ENCODE measurements at regions not wholly inside any gene's neighbourhood (a gene's known extent, or its start where the extent isn't known, plus 50 kb on each side); places are given as distances from the start of the nearest gene placed in this dataset.
"Not testable (repeated sequence)": the region's sequence is repeated elsewhere in the genome, so short reads cannot be mapped to it uniquely, and the experiment has no call there.

- intact Hi-C loops (cut with micrococcal nuclease; ENCODE audit: unreplicated experiment) = loop anchor here (10.0 kb wide), 1 partner anchor 137 kb away; no protein-coding TSS in a partner anchor
- BruUV-seq (replicated peaks) = no TSS peak
- H3K9me3 Mint-ChIP-seq (ENCODE audit: low read depth, unreplicated experiment) = no peaks in the 10 kb centered on the region
- DNase-seq = no peak
- no peaks in the 10 kb centered on the region for H3K27me3 Mint-ChIP-seq (ENCODE audit: unreplicated experiment)
- peaks cover 6% of the 10 kb centered on the region for H3K36me3 Mint-ChIP-seq (ENCODE audit: insufficient read depth, unreplicated experiment)
- H3K4me1 Mint-ChIP-seq (ENCODE audit: low read depth, unreplicated experiment) = peaks cover 42% of the 10 kb centered on the region
- no peak for TF ChIP-seq CTCF (IDR thresholded peaks at IDR 0.05; ENCODE audit: unreplicated experiment)
- H3K27ac Mint-ChIP-seq (ENCODE audit: unreplicated experiment) = no peak overlapping the region
- no peak overlapping the region for H3K4me3 Mint-ChIP-seq (ENCODE audit: low read depth, unreplicated experiment)
- CTCF ChIA-PET = interaction anchor here (0.7 to 1.1 kb wide), 3 partner anchors 23 to 385 kb away, joined by 3 to 13 read pairs (median 5); partner anchors contain the start of gene CYP1B1
Measured at GRCh38 chr2:38461470-38461869, 84.4 kb upstream of the ATL2 start.

GRCh38 chr2:38460313-38460712, 83.2 kb upstream of the ATL2 start:
- H3K36me3 Mint-ChIP-seq (ENCODE audit: insufficient read depth, unreplicated experiment) = peaks cover 6% of the 10 kb centered on the region
- intact Hi-C loops (cut with micrococcal nuclease; ENCODE audit: unreplicated experiment) = loop anchor here (10.0 kb wide), 1 partner anchor 136 kb away; no protein-coding TSS in a partner anchor
- BruUV-seq (replicated peaks) = no TSS peak
- CTCF ChIA-PET = no interaction called here
- no peak for DNase-seq
- H3K27ac Mint-ChIP-seq (ENCODE audit: unreplicated experiment) = peak overlapping the region; percentile 62
- no peaks in the 10 kb centered on the region for H3K27me3 Mint-ChIP-seq (ENCODE audit: unreplicated experiment)
- H3K4me1 Mint-ChIP-seq (ENCODE audit: low read depth, unreplicated experiment) = peaks cover 35% of the 10 kb centered on the region
- no peak overlapping the region for H3K4me3 Mint-ChIP-seq (ENCODE audit: low read depth, unreplicated experiment)
- no peaks in the 10 kb centered on the region for H3K9me3 Mint-ChIP-seq (ENCODE audit: low read depth, unreplicated experiment)
- no peak for TF ChIP-seq CTCF (IDR thresholded peaks at IDR 0.05; ENCODE audit: unreplicated experiment)

GRCh38 chr2:38454081-38454480, 77.0 kb upstream of the ATL2 start:
- CTCF ChIA-PET = no interaction called here
- H3K27ac Mint-ChIP-seq (ENCODE audit: unreplicated experiment) = no peak overlapping the region
- no peaks in the 10 kb centered on the region for H3K9me3 Mint-ChIP-seq (ENCODE audit: low read depth, unreplicated experiment)
- no peak for DNase-seq
- peaks cover 9% of the 10 kb centered on the region for H3K4me1 Mint-ChIP-seq (ENCODE audit: low read depth, unreplicated experiment)
- H3K36me3 Mint-ChIP-seq (ENCODE audit: insufficient read depth, unreplicated experiment) = no peaks in the 10 kb centered on the region
- intact Hi-C loops (cut with micrococcal nuclease; ENCODE audit: unreplicated experiment) = no loop called here
- no peaks in the 10 kb centered on the region for H3K27me3 Mint-ChIP-seq (ENCODE audit: unreplicated experiment)
- no peak for TF ChIP-seq CTCF (IDR thresholded peaks at IDR 0.05; ENCODE audit: unreplicated experiment)
- H3K4me3 Mint-ChIP-seq (ENCODE audit: low read depth, unreplicated experiment) = no peak overlapping the region
- no TSS peak for BruUV-seq (replicated peaks)

- H3K36me3 Mint-ChIP-seq (ENCODE audit: insufficient read depth, unreplicated experiment); H3K27me3 Mint-ChIP-seq (ENCODE audit: unreplicated experiment); H3K27ac Mint-ChIP-seq (ENCODE audit: unreplicated experiment); H3K9me3 Mint-ChIP-seq (ENCODE audit: low read depth, unreplicated experiment); H3K4me1 Mint-ChIP-seq (ENCODE audit: low read depth, unreplicated experiment); H3K4me3 Mint-ChIP-seq (ENCODE audit: low read depth, unreplicated experiment); BruUV-seq (replicated peaks); intact Hi-C loops (cut with micrococcal nuclease; ENCODE audit: unreplicated experiment); DNase-seq: not testable (repeated sequence)
- CTCF ChIA-PET = interaction anchor here (0.7 kb wide), 1 partner anchor 13 kb away, joined by 3 read pairs; no protein-coding TSS in a partner anchor
Measured at GRCh38 chr2:38451778-38452177, 74.7 kb upstream of the ATL2 start.

GRCh38 chr2:38450509-38450908, 73.4 kb upstream of the ATL2 start:
- Mint-ChIP-seq H3K4me1 (ENCODE audit: low read depth, unreplicated experiment) (no peaks in the 10 kb centered on the region), H3K27me3 (ENCODE audit: unreplicated experiment) (no peaks in the 10 kb centered on the region), H3K36me3 (ENCODE audit: insufficient read depth, unreplicated experiment) (no peaks in the 10 kb centered on the region), H3K9me3 (ENCODE audit: low read depth, unreplicated experiment) (no peaks in the 10 kb centered on the region), H3K27ac (ENCODE audit: unreplicated experiment) (no peak overlapping the region), H3K4me3 (ENCODE audit: low read depth, unreplicated experiment) (no peak overlapping the region)
- DNase-seq = no peak
- no peak for TF ChIP-seq CTCF (IDR thresholded peaks at IDR 0.05; ENCODE audit: unreplicated experiment)
- CTCF ChIA-PET = no interaction called here
- BruUV-seq (replicated peaks) = no TSS peak
- intact Hi-C loops (cut with micrococcal nuclease; ENCODE audit: unreplicated experiment) = no loop called here

All from Calu3 (cell line).